CD14-positive monocyte (primary cell): ENCODE measurements at regions not wholly inside any gene's neighbourhood (a gene's known extent, or its start where the extent isn't known, plus 50 kb on each side); places are given as distances from the start of the nearest gene placed in this dataset.

Experiments
- DNase-seq, 3 donors: peaks; one replicate each; pipeline ENCODE4 v3.0.0-alpha.2; 2011 to 2022
- H2AFZ ChIP-seq: 2 replicates; pipeline ENCODE4 v1.6.0; 2012; ENCODE audit warnings: mild to moderate bottlenecking, low read depth, low read length, inconsistent platforms; ENCODE audit not compliant: insufficient read depth, poor library complexity, severe bottlenecking
- H3K27ac ChIP-seq, 2 donors: 1 replicate in 1 of 2; 2 replicates in 1 of 2; pipeline ENCODE4 v1.5.1; 2012 to 2013; ENCODE audit warnings: low read length in 2 of 2, control low read depth in 1 of 2, inconsistent platforms in 1 of 2, low read depth in 1 of 2, mild to moderate bottlenecking in 1 of 2
- H3K27me3 ChIP-seq, 2 donors: one replicate each; pipeline versions ENCODE4 v1.6.0 to v1.6.1; 2011 to 2013; ENCODE audit warnings: low read length in 2 of 2; ENCODE audit not compliant: control insufficient read depth in 2 of 2, insufficient read depth in 2 of 2
- H3K36me3 ChIP-seq, 2 donors: replicated peaks in 1 of 2; 1 replicate in 1 of 2; 2 replicates in 1 of 2; pipeline versions ENCODE4 v1.5.1 to v1.6.1; 2012 to 2013; ENCODE audit warnings: low read length in 2 of 2, control low read depth in 1 of 2, inconsistent platforms in 1 of 2, mild to moderate bottlenecking in 1 of 2; ENCODE audit not compliant: insufficient read depth in 2 of 2, control insufficient read depth in 1 of 2
- H3K4me1 ChIP-seq, 2 donors: 1 replicate in 1 of 2; 2 replicates in 1 of 2; pipeline versions ENCODE4 v1.5.1 to v1.6.1; 2012 to 2013; ENCODE audit warnings: low read length in 2 of 2, control low read depth in 1 of 2, inconsistent platforms in 1 of 2, mild to moderate bottlenecking in 1 of 2, moderate library complexity in 1 of 2; ENCODE audit not compliant: insufficient read depth in 2 of 2, control insufficient read depth in 1 of 2
- H3K4me2 ChIP-seq: replicated peaks from 2 replicates; pipeline ENCODE3; 2012; ENCODE audit warnings: low read length, moderate library complexity, mild to moderate bottlenecking; ENCODE audit not compliant: poor library complexity, severe bottlenecking; ENCODE audit errors: extremely low read depth
- H3K4me3 ChIP-seq, 3 experiments: fragments of 200-600 bp in 1 of 3; sonication (generic) in 1 of 3; replicated peaks in 1 of 3; 1 replicate in 2 of 3; 2 replicates in 1 of 3; pipeline ENCODE4 v1.5.1; 2011 to 2013; ENCODE audit warnings: low read length in 3 of 3, mild to moderate bottlenecking in 3 of 3, control low read depth in 2 of 3, low read depth in 2 of 3, inconsistent platforms in 1 of 3, moderate library complexity in 1 of 3
- H3K79me2 ChIP-seq: 2 replicates; pipeline ENCODE4 v1.6.0; 2012; ENCODE audit warnings: mild to moderate bottlenecking, control low read depth, inconsistent platforms, low read length, moderate library complexity; ENCODE audit not compliant: insufficient read depth
- H3K9ac ChIP-seq: 2 replicates; pipeline ENCODE4 v1.6.0; 2017; ENCODE audit warnings: low read length, mild to moderate bottlenecking; ENCODE audit not compliant: insufficient read depth, poor library complexity, severe bottlenecking
- H3K9me3 ChIP-seq, 2 donors: replicated peaks in 1 of 2; 1 replicate in 1 of 2; 2 replicates in 1 of 2; pipeline versions ENCODE4 v1.5.1 to v1.6.1; 2012 to 2013; ENCODE audit warnings: low read length in 2 of 2, control low read depth in 1 of 2; ENCODE audit not compliant: control insufficient read depth in 1 of 2, insufficient read depth in 1 of 2
- H4K20me1 ChIP-seq: 2 replicates; pipeline ENCODE4 v1.6.0; 2012; ENCODE audit warnings: mild to moderate bottlenecking, low read length, control low read depth, moderate library complexity; ENCODE audit not compliant: insufficient read depth
- H3K27ac Mint-ChIP-seq, 7 donors: one replicate each; pipeline ENCODE4 v1.8.0; 2020; ENCODE audit warnings: mild to moderate bottlenecking in 7 of 7, mixed read lengths in 7 of 7, moderate library complexity in 6 of 7, inconsistent platforms in 2 of 7
- H3K27me3 Mint-ChIP-seq, 3 donors: one replicate each; pipeline ENCODE4 v1.8.0; 2021 to 2022; ENCODE audit warnings: low read depth in 3 of 3, mild to moderate bottlenecking in 3 of 3, mixed read lengths in 3 of 3, moderate library complexity in 3 of 3, inconsistent platforms in 1 of 3
- H3K36me3 Mint-ChIP-seq, 2 donors: one replicate each; pipeline ENCODE4 v1.8.0; 2020; ENCODE audit warnings: mixed read lengths in 2 of 2, inconsistent platforms in 1 of 2, mild to moderate bottlenecking in 1 of 2
- H3K4me1 Mint-ChIP-seq: one replicate; pipeline ENCODE4 v1.8.0; 2020; ENCODE audit warnings: mild to moderate bottlenecking, mixed read lengths
- H3K4me3 Mint-ChIP-seq, 2 donors: one replicate each; pipeline ENCODE4 v1.8.0; 2020; ENCODE audit warnings: mild to moderate bottlenecking in 2 of 2, mixed read lengths in 2 of 2, moderate library complexity in 1 of 2
- H3K9me3 Mint-ChIP-seq, 7 donors: one replicate each; pipeline ENCODE4 v1.8.0; 2020 to 2022; ENCODE audit warnings: mixed read lengths in 7 of 7, mild to moderate bottlenecking in 6 of 7, moderate library complexity in 6 of 7, inconsistent platforms in 2 of 7
- WGBS: methylation state at CpG from one replicate; pipeline ENCODE4 v1.1.5; 2013; ENCODE audit warnings: missing lambda C conversion rate; ENCODE audit not compliant: insufficient coverage; 5-methylcytosine and 5-hydroxymethylcytosine counted together
- intact Hi-C, 2 donors: fragments of 100-400 bp; cut with micrococcal nuclease; formaldehyde crosslinking; loops; one replicate each; pipeline versions ENCODE4 v1.15.0 to v1.15.1; 2023
- TF ChIP-seq, protein P1 (sequence below): fragments of 200-600 bp; IDR thresholded peaks from one replicate; pipeline ENCODE4 v1.8.0; 2022; ENCODE audit warnings: antibody characterized with exemption, mild to moderate bottlenecking

DNA sequence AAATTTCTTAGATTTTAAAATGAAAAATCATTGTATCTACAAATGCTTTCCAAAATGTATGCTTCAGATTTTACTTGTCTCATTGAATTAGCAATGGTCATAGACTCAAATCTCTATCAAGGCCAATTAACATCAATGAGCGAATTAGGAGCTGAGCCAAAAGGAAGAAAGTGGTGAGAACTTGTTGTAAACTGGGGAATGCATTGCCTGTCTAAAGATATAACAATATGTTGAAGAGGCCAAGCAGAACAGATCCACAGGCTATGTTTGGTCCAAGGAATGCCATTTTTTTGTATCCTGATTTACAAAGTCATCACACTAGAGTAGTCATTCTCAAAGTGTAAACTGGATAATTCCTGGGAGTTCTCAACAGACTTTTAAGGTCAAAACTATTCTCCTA, 370.7 kb downstream of the GJA1 start:
- no peak overlapping the region for H3K9ac ChIP-seq
- H2AFZ ChIP-seq = no peak overlapping the region
- WGBS = no CpG with 5 or more reads among the region's 1 CpG
- H3K9me3 ChIP-seq = peaks cover 3 to 10% of the 10 kb centered on the region in 2 donors
- H3K27me3 ChIP-seq = no peaks in the 10 kb centered on the region
- Mint-ChIP-seq H3K27me3 (no peaks in the 10 kb centered on the region), H3K36me3 (no peaks in the 10 kb centered on the region), H3K4me1 (no peaks in the 10 kb centered on the region), H3K4me3 (no peak overlapping the region), H3K27ac (no peak overlapping the region), H3K9me3 (peaks cover 2 to 11% (median 9%) of the 10 kb centered on the region in 7 donors)
- H3K4me2 ChIP-seq = no peak overlapping the region
- no peak for DNase-seq
- intact Hi-C loops = no loop called here
- no peaks in the 10 kb centered on the region for H3K4me1 ChIP-seq
- no peaks in the 10 kb centered on the region for H3K79me2 ChIP-seq
- no peak overlapping the region for H3K27ac ChIP-seq
- H4K20me1 ChIP-seq = no peaks in the 10 kb centered on the region
- TF ChIP-seq, protein P1, sequence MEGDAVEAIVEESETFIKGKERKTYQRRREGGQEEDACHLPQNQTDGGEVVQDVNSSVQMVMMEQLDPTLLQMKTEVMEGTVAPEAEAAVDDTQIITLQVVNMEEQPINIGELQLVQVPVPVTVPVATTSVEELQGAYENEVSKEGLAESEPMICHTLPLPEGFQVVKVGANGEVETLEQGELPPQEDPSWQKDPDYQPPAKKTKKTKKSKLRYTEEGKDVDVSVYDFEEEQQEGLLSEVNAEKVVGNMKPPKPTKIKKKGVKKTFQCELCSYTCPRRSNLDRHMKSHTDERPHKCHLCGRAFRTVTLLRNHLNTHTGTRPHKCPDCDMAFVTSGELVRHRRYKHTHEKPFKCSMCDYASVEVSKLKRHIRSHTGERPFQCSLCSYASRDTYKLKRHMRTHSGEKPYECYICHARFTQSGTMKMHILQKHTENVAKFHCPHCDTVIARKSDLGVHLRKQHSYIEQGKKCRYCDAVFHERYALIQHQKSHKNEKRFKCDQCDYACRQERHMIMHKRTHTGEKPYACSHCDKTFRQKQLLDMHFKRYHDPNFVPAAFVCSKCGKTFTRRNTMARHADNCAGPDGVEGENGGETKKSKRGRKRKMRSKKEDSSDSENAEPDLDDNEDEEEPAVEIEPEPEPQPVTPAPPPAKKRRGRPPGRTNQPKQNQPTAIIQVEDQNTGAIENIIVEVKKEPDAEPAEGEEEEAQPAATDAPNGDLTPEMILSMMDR = no peak
- no peaks in the 10 kb centered on the region for H3K36me3 ChIP-seq
- no peak overlapping the region for H3K4me3 ChIP-seq

DNA sequence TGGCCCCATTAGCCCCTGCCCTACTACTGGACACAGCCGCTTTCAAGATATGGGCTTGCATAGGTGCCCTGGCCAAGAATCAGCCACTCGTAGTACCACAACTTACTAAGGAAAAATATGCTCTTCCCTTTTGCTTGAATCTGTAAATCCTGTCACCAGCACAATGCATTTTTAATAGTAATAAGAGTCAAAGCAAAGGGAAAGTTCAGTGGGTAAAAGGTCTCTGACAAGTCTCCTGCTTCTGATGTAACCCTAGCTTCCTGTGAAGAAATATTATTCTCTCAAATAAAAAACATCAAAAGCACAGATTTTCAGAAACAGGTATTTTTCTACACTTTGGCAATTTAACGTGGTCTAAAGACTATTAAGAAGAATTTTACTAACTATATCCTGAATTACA, 373.8 kb downstream of the GJA1 start:
- no peaks in the 10 kb centered on the region for H3K4me1 Mint-ChIP-seq
- H3K9ac ChIP-seq = no peak overlapping the region
- H3K79me2 ChIP-seq = no peaks in the 10 kb centered on the region
- H4K20me1 ChIP-seq = no peaks in the 10 kb centered on the region
- no peak overlapping the region for H2AFZ ChIP-seq
- peaks cover 0 to 8% (median 1%) of the 10 kb centered on the region in 7 donors for H3K9me3 Mint-ChIP-seq
- TF ChIP-seq, protein P1 = no peak
- H3K27ac ChIP-seq = no peak overlapping the region
- intact Hi-C loops = no loop called here
- H3K27ac Mint-ChIP-seq = no peak overlapping the region
- no peak overlapping the region for H3K4me2 ChIP-seq
- no peaks in the 10 kb centered on the region for H3K9me3 ChIP-seq
- H3K36me3 ChIP-seq = no peaks in the 10 kb centered on the region
- H3K4me1 ChIP-seq = no peaks in the 10 kb centered on the region
- no peak for DNase-seq
- no peaks in the 10 kb centered on the region for H3K36me3 Mint-ChIP-seq
- H3K4me3 Mint-ChIP-seq = no peak overlapping the region
- no peaks in the 10 kb centered on the region for H3K27me3 Mint-ChIP-seq
- 100% methylated on average over 2 of the region's 3 CpGs for WGBS
- H3K4me3 ChIP-seq = no peak overlapping the region
- H3K27me3 ChIP-seq = no peaks in the 10 kb centered on the region
